Body of pancreas (tissue), 4 donors: ENCODE measurements at regions not wholly inside any gene's neighbourhood (a gene's known extent, or its start where the extent isn't known, plus 50 kb on each side); places are given as distances from the start of the nearest gene placed in this dataset.

Source experiments
- ATAC-seq: fragments of 150-250 bp; one replicate; pipeline ENCODE4 v1.9.1; 2016
- DNase-seq, 4 donors: peaks; one replicate each; pipeline ENCODE4 v3.0.0-alpha.2; 2019
- H3K27ac ChIP-seq, 4 donors: fragments of 200-600 bp; sonication (generic); 1 replicate in 3 of 4; 2 replicates in 1 of 4; pipeline versions ENCODE4 v1.5.1 to v1.6.1; 2016 to 2019; ENCODE audit warnings: mild to moderate bottlenecking in 1 of 4, mixed read lengths in 1 of 4, moderate library complexity in 1 of 4
- H3K27me3 ChIP-seq, 2 donors: fragments of 200-600 bp; sonication (generic); one replicate each; pipeline ENCODE4 v1.6.0; 2016; ENCODE audit warnings: mild to moderate bottlenecking in 1 of 2
- H3K36me3 ChIP-seq, 2 donors: fragments of 200-600 bp; sonication (generic); replicated peaks in 1 of 2; 2 replicates each; pipeline ENCODE4 v1.5.1; 2016; ENCODE audit warnings: low read depth in 2 of 2; ENCODE audit not compliant: insufficient read depth in 1 of 2
- H3K4me1 ChIP-seq: fragments of 200-600 bp; sonication (generic); one replicate; pipeline ENCODE4 v1.6.0; 2016
- H3K4me3 ChIP-seq, 2 donors: fragments of 200-600 bp; sonication (generic); 1 replicate in 1 of 2; 2 replicates in 1 of 2; pipeline ENCODE4 v1.5.1; 2016 to 2019
- H3K9me3 ChIP-seq, 3 donors: fragments of 200-600 bp; sonication (generic); 1 replicate in 2 of 3; 2 replicates in 1 of 3; pipeline ENCODE4 v1.5.1; 2016
- POLR2A ChIP-seq, 3 donors: fragments of 450-650 bp; IDR thresholded peaks; one replicate each; pipeline ENCODE4 v1.6.1; 2016; ENCODE audit warnings: antibody characterized with exemption in 3 of 3, mild to moderate bottlenecking in 2 of 3
- whole genome bisulfite sequencing, 2 donors: methylation state at CpG; one replicate each; pipeline ENCODE4 v1.1.5; 2017; 5-methylcytosine and 5-hydroxymethylcytosine counted together
- intact Hi-C: fragments of 100-400 bp; cut with DNase I; formaldehyde crosslinking; loops from one replicate; pipeline ENCODE4 v1.15.1; 2023
- TF ChIP-seq, protein P1 (sequence below), 7 experiments: fragments of 450-650 bp in 4 of 7; fragments of 200-600 bp in 3 of 7; sonication (generic) in 3 of 7; IDR thresholded peaks; one replicate each; pipeline ENCODE4 v1.5.1; 2016 to 2019; ENCODE audit warnings: antibody characterized with exemption in 7 of 7

DNA sequence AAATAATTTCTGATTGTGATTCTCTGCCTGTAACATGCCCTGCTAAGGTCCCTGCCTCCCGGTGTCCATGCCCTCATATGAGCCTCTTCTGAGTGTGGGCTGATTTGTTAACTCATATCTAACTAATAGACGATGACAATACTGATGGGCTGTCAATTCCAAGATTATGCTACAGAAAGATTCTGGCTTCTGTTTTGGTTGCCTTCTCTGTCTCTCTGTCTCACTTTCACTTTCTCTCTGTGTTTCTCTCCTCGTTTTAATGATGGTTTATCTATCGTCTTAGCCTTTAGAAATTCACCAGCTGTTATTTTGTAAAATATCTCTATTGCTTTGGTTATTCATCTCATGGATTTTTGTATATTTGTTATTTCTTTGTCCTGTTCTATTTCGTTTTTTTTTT is 312.5 kb upstream of the ANXA10 start:
- no peaks in the 10 kb centered on the region for H3K27me3 ChIP-seq
- ATAC-seq (no peak), DNase-seq (no peak)
- peaks cover 0 to 5% (median 0%) of the 10 kb centered on the region in 3 donors for H3K9me3 ChIP-seq
- H3K4me1 ChIP-seq: no peaks in the 10 kb centered on the region
- WGBS, 2 donors: 46 to 54% methylated on average over 5 of the region's 5 CpGs
- H3K36me3 ChIP-seq: no peaks in the 10 kb centered on the region
- no peak overlapping the region for H3K4me3 ChIP-seq
- TF ChIP-seq, protein P1, sequence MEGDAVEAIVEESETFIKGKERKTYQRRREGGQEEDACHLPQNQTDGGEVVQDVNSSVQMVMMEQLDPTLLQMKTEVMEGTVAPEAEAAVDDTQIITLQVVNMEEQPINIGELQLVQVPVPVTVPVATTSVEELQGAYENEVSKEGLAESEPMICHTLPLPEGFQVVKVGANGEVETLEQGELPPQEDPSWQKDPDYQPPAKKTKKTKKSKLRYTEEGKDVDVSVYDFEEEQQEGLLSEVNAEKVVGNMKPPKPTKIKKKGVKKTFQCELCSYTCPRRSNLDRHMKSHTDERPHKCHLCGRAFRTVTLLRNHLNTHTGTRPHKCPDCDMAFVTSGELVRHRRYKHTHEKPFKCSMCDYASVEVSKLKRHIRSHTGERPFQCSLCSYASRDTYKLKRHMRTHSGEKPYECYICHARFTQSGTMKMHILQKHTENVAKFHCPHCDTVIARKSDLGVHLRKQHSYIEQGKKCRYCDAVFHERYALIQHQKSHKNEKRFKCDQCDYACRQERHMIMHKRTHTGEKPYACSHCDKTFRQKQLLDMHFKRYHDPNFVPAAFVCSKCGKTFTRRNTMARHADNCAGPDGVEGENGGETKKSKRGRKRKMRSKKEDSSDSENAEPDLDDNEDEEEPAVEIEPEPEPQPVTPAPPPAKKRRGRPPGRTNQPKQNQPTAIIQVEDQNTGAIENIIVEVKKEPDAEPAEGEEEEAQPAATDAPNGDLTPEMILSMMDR (IDR thresholded peaks at IDR 0.05): no peak
- TF ChIP-seq POLR2A (IDR thresholded peaks at IDR 0.05): no peak
- no peak overlapping the region for H3K27ac ChIP-seq
- intact Hi-C loops: no loop called here

DNA sequence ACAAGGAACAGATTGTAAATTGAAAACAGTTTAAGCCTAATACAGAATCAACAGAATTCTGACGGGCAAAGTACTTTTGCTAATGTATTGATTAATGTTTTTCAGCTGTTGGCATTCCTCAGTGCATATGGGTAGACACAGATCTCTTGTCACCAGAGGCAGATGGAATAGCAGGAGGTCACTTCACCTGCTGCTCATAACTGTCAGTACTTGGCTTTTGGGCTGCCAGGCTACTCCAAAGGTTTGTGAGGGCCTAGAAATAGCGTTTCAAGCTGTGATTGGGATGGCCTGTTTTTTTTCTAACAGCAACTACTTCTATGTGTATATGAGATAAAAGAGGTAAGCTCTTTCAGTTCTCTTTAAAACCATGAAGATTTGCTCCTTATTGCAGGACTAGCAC is 307.5 kb upstream of the ANXA10 start:
- TF ChIP-seq POLR2A (IDR thresholded peaks at IDR 0.05): no peak
- TF ChIP-seq, protein P1 (IDR thresholded peaks at IDR 0.05): no peak
- Histone ChIP-seq H3K27ac (no peak overlapping the region), H3K4me3 (no peak overlapping the region), H3K4me1 (no peaks in the 10 kb centered on the region), H3K27me3 (no peaks in the 10 kb centered on the region), H3K9me3 (peaks cover 0 to 5% (median 0%) of the 10 kb centered on the region in 3 donors), H3K36me3 (no peaks in the 10 kb centered on the region)
- 16 to 36% methylated on average over 2 of the region's 2 CpGs for WGBS, 2 donors
- intact Hi-C loops: no loop called here
- no peak for DNase-seq
- ATAC-seq: no peak

DNA sequence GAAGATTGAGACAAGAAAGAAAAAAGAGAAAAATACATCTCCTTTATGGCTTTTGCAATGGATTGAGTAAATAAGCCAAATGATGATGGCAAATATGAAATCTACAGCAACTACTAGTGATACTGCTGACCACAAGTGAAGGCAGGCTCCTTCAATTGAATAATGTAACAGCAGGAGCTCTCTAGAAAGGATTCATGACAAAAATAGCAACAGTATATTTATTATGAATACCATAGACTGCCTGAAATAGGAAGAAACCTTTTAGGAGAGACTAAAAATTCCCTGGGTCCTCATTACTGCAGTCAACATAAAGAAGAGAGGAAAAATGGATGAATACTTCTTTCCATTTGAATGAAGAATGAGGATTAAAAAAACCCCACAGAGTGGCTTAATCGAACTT is 306.8 kb upstream of the ANXA10 start:
- TF ChIP-seq, protein P1 (IDR thresholded peaks at IDR 0.05): no peak
- no peak for TF ChIP-seq POLR2A (IDR thresholded peaks at IDR 0.05)
- intact Hi-C loops: no loop called here
- no peak for ATAC-seq
- WGBS, 2 donors: 21 to 25% methylated on average over 1 of the region's 1 CpG
- DNase-seq: no peak
- Histone ChIP-seq H3K4me1 (no peaks in the 10 kb centered on the region), H3K27ac (no peak overlapping the region), H3K9me3 (peaks cover 0 to 5% (median 0%) of the 10 kb centered on the region in 3 donors), H3K4me3 (no peak overlapping the region), H3K36me3 (no peaks in the 10 kb centered on the region), H3K27me3 (no peaks in the 10 kb centered on the region)

DNA sequence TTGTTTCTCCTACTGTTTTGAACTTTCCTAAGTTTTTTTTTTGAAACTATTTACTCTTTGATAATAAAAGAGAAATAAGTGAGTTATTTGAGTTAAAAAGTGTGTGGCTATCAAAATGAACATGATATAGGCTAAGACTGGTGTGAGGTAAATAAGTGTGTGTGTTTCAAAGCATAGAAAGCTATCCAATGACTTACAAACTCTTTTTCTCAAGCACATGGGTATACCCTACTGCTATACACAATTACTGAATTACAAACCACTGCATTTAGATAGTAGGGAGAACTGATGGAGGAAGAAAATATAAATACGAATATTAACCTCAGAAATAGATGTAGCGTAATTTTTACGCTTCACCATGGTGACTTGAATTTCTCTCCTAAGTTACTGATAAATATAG is 305.8 kb upstream of the ANXA10 start:
- no peak for ATAC-seq
- TF ChIP-seq POLR2A (IDR thresholded peaks at IDR 0.05): no peak
- TF ChIP-seq, protein P1 (IDR thresholded peaks at IDR 0.05): no peak
- WGBS, 2 donors: 86 to 96% methylated on average over 3 of the region's 3 CpGs
- Histone ChIP-seq H3K27ac (no peak overlapping the region), H3K4me1 (no peaks in the 10 kb centered on the region), H3K36me3 (no peaks in the 10 kb centered on the region), H3K4me3 (no peak overlapping the region), H3K9me3 (no peaks in the 10 kb centered on the region), H3K27me3 (no peaks in the 10 kb centered on the region)
- no peak for DNase-seq
- intact Hi-C loops: no loop called here

DNA sequence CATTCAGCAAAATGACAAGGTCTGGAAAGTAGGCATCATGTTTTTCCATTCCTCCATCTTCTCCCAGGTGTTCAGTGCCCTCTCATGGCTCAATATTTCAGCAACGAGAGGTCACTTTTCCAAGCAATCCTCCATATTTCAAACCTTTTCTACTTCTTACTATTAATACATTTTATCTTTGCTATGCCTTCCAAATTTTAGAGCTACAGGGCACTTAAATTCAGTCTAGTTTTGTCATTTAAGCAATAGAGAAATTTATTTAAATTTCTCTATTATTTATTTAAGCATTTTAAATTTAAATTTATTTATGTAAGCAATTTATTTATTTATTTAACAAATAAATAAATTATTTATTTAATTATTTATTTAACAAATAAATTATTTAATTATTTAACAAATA is 305.1 kb upstream of the ANXA10 start:
- Histone ChIP-seq H3K36me3 (no peaks in the 10 kb centered on the region), H3K27me3 (no peaks in the 10 kb centered on the region), H3K4me3 (no peak overlapping the region), H3K9me3 (no peaks in the 10 kb centered on the region), H3K4me1 (no peaks in the 10 kb centered on the region), H3K27ac (no peak overlapping the region)
- no peak for TF ChIP-seq POLR2A (IDR thresholded peaks at IDR 0.05)
- TF ChIP-seq, protein P1 (IDR thresholded peaks at IDR 0.05): no peak
- intact Hi-C loops: no loop called here
- 83 to 97% methylated on average over 1 of the region's 1 CpG for WGBS, 2 donors
- no peak for DNase-seq
- ATAC-seq: no peak
